ENCODE measurements at regions not wholly inside any gene's neighbourhood (a gene's known extent, or its start where the extent isn't known, plus 50 kb on each side); places are given as distances from the start of the nearest gene placed in this dataset.

GRCh38 chr4:115729739-115730266 is 616.4 kb upstream of the NDST4 start:
- WGBS, 2 donors = 78 to 86% methylated on average over 5 of the region's 5 CpGs
- no peak overlapping the region for H3K9ac ChIP-seq (ENCODE audit: insufficient read depth in 1 of 2, low read length in 2 of 2)

GRCh38 chr4:115723621-115724020 is 610.2 kb upstream of the NDST4 start:
- Histone ChIP-seq H3K36me3 (ENCODE audit: control insufficient read depth in 4 of 4, insufficient read depth in 4 of 4, low read length in 4 of 4) (no peaks in the 10 kb centered on the region), H3K4me1 (ENCODE audit: control insufficient read depth in 5 of 5, insufficient read depth in 5 of 5, low read length in 5 of 5) (no peaks in the 10 kb centered on the region), H3K27me3 (ENCODE audit: control insufficient read depth in 3 of 3, insufficient read depth in 3 of 3, low read length in 2 of 3) (no peaks in the 10 kb centered on the region), H3K4me3 (no peak overlapping the region), H3K27ac (ENCODE audit: low read depth in 1 of 2, low read length in 1 of 2) (no peak overlapping the region), H3K9me3 (ENCODE audit: control insufficient read depth in 4 of 4, insufficient read depth in 3 of 4, low read length in 3 of 4) (no peaks in the 10 kb centered on the region), H3K9ac (ENCODE audit: insufficient read depth in 1 of 2, low read length in 2 of 2) (no peak overlapping the region)
- DNase-seq (no peak), ATAC-seq (ENCODE audit: insufficient read depth, low FRiP score) (no peak)
- 96 to 97% methylated on average over 3 of the region's 3 CpGs for WGBS, 2 donors
- TF ChIP-seq, protein P1, sequence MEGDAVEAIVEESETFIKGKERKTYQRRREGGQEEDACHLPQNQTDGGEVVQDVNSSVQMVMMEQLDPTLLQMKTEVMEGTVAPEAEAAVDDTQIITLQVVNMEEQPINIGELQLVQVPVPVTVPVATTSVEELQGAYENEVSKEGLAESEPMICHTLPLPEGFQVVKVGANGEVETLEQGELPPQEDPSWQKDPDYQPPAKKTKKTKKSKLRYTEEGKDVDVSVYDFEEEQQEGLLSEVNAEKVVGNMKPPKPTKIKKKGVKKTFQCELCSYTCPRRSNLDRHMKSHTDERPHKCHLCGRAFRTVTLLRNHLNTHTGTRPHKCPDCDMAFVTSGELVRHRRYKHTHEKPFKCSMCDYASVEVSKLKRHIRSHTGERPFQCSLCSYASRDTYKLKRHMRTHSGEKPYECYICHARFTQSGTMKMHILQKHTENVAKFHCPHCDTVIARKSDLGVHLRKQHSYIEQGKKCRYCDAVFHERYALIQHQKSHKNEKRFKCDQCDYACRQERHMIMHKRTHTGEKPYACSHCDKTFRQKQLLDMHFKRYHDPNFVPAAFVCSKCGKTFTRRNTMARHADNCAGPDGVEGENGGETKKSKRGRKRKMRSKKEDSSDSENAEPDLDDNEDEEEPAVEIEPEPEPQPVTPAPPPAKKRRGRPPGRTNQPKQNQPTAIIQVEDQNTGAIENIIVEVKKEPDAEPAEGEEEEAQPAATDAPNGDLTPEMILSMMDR (IDR thresholded peaks at IDR 0.05; ENCODE audit: control extremely low read depth, extremely low read depth) = no peak

More at GRCh38 chr4:115729739-115730266, 616.4 kb upstream of the NDST4 start:
- H3K27me3 ChIP-seq (ENCODE audit: control insufficient read depth in 3 of 3, insufficient read depth in 3 of 3, low read length in 2 of 3) = no peaks in the 10 kb centered on the region
- no peaks in the 10 kb centered on the region for H3K4me1 ChIP-seq (ENCODE audit: control insufficient read depth in 5 of 5, insufficient read depth in 5 of 5, low read length in 5 of 5)
- no peak overlapping the region for H3K4me3 ChIP-seq
- no peaks in the 10 kb centered on the region for H3K9me3 ChIP-seq (ENCODE audit: control insufficient read depth in 4 of 4, insufficient read depth in 3 of 4, low read length in 3 of 4)
- DNase-seq (no peak), ATAC-seq (ENCODE audit: insufficient read depth, low FRiP score) (no peak)
- TF ChIP-seq, protein P1 (IDR thresholded peaks at IDR 0.05; ENCODE audit: control extremely low read depth, extremely low read depth) = no peak
- H3K36me3 ChIP-seq (ENCODE audit: control insufficient read depth in 4 of 4, insufficient read depth in 4 of 4, low read length in 4 of 4) = no peaks in the 10 kb centered on the region
- H3K27ac ChIP-seq (ENCODE audit: low read depth in 1 of 2, low read length in 1 of 2) = no peak overlapping the region

DNA sequence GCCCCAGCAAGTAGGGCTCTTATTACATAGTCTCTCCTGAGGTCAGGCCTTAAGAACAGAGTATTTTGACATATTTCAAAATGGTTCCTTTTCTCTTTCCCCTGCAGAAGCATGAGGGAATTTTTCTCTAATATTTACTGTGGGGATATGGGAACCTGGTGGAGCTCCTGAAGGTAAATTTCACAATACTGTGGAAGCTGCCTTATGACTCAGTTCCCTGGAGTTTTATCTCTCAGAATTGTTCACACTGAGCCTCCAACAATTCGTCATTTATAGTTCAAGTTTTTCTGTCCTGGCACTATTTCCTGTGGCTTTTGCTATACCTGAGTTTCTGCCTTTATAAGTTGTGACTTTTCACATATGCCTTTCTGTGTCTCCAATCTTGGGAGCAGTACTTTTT is 607.2 kb upstream of the NDST4 start:
- TF ChIP-seq, protein P1 (IDR thresholded peaks at IDR 0.05; ENCODE audit: control extremely low read depth, extremely low read depth) = no peak
- Histone ChIP-seq H3K9me3 (ENCODE audit: control insufficient read depth in 4 of 4, insufficient read depth in 3 of 4, low read length in 3 of 4) (no peaks in the 10 kb centered on the region), H3K4me1 (ENCODE audit: control insufficient read depth in 5 of 5, insufficient read depth in 5 of 5, low read length in 5 of 5) (no peaks in the 10 kb centered on the region), H3K36me3 (ENCODE audit: control insufficient read depth in 4 of 4, insufficient read depth in 4 of 4, low read length in 4 of 4) (no peaks in the 10 kb centered on the region), H3K4me3 (no peak overlapping the region), H3K27ac (ENCODE audit: low read depth in 1 of 2, low read length in 1 of 2) (no peak overlapping the region), H3K9ac (ENCODE audit: insufficient read depth in 1 of 2, low read length in 2 of 2) (no peak overlapping the region), H3K27me3 (ENCODE audit: control insufficient read depth in 3 of 3, insufficient read depth in 3 of 3, low read length in 2 of 3) (no peaks in the 10 kb centered on the region)
- 63 to 86% methylated on average over 1 of the region's 1 CpG for WGBS, 2 donors
- ATAC-seq (ENCODE audit: insufficient read depth, low FRiP score) = no peak
- DNase-seq = no peak

DNA sequence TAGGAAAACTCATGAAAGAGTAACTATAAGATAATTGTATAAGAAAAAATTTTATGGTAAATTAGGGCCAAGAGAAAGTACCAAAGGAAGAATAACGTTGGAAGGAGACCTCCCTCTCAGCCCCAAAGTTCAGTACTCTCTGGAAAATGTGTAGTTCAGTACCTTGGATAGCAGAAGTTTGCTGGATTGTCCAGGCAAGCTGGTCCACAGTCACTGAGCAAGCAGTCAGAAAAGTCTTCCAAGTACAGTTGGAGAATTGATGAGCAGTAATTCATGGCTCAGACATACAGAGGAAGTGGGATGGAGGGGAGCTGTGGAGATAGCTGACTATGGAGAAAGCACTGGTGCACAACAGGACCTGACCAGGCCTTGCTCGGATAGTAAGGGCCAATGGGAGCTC is 598.2 kb upstream of the NDST4 start:
- ATAC-seq (ENCODE audit: insufficient read depth, low FRiP score) (no peak), DNase-seq (peak in 1 of 3 donors; percentile 25)
- H3K9ac ChIP-seq (ENCODE audit: insufficient read depth in 1 of 2, low read length in 2 of 2) = no peak overlapping the region

More for the DNA sequence above, 598.2 kb upstream of the NDST4 start:
- H3K27ac ChIP-seq (ENCODE audit: low read depth in 1 of 2, low read length in 1 of 2) = no peak overlapping the region
- no peaks in the 10 kb centered on the region for H3K27me3 ChIP-seq (ENCODE audit: control insufficient read depth in 3 of 3, insufficient read depth in 3 of 3, low read length in 2 of 3)
- H3K9me3 ChIP-seq (ENCODE audit: control insufficient read depth in 4 of 4, insufficient read depth in 3 of 4, low read length in 3 of 4) = no peaks in the 10 kb centered on the region
- TF ChIP-seq, protein P1 (IDR thresholded peaks at IDR 0.05; ENCODE audit: control extremely low read depth, extremely low read depth) = no peak
- WGBS, 2 donors = 53 to 60% methylated on average over 2 of the region's 2 CpGs
- no peaks in the 10 kb centered on the region for H3K4me1 ChIP-seq (ENCODE audit: control insufficient read depth in 5 of 5, insufficient read depth in 5 of 5, low read length in 5 of 5)
- no peak overlapping the region for H3K4me3 ChIP-seq
- H3K36me3 ChIP-seq (ENCODE audit: control insufficient read depth in 4 of 4, insufficient read depth in 4 of 4, low read length in 4 of 4) = no peaks in the 10 kb centered on the region

Measured in lung (tissue), 11 donors.